ENCODE measurements at regions not wholly inside any gene's neighbourhood (a gene's known extent, or its start where the extent isn't known, plus 50 kb on each side); places are given as distances from the start of the nearest gene placed in this dataset.
A peak's percentile ranks its signal among the peaks of the same experiment; 100 is the strongest.

GRCh38 chr4:129371926-129372325, 276.0 kb downstream of the C4orf33 start:
- CTCF ChIA-PET = no interaction called here
- no peak for TF ChIP-seq CTCF (conservative IDR thresholded peaks at IDR 0.05; ENCODE audit: low read depth)
- H3K27ac ChIP-seq = no peak overlapping the region
- POLR2A ChIA-PET (ENCODE audit: low non-redundant PET) = no interaction called here
- no peak for DNase-seq (ENCODE audit: low spot score)

- no peak for TF ChIP-seq CTCF (conservative IDR thresholded peaks at IDR 0.05; ENCODE audit: low read depth)
- H3K27ac ChIP-seq = no peak overlapping the region
- CTCF ChIA-PET = no interaction called here
- POLR2A ChIA-PET (ENCODE audit: low non-redundant PET) = interaction anchor here (0.6 kb wide), 1 partner anchor 1091 kb away, joined by 3 read pairs; no protein-coding TSS in a partner anchor
- DNase-seq (ENCODE audit: low spot score) = peak; percentile 8
These were observed 281.3 kb downstream of the C4orf33 start for GRCh38 chr4:129377131-129377845.

GRCh38 chr4:129378364-129378763, 282.4 kb downstream of the C4orf33 start:
- CTCF ChIA-PET = no interaction called here
- POLR2A ChIA-PET (ENCODE audit: low non-redundant PET) = no interaction called here

GRCh38 chr4:129379429-129379828, 283.5 kb downstream of the C4orf33 start:
- TF ChIP-seq CTCF (conservative IDR thresholded peaks at IDR 0.05; ENCODE audit: low read depth) = no peak
- POLR2A ChIA-PET (ENCODE audit: low non-redundant PET) = no interaction called here
- no peak overlapping the region for H3K27ac ChIP-seq
- CTCF ChIA-PET = no interaction called here
- no peak for DNase-seq (ENCODE audit: low spot score)

More at GRCh38 chr4:129378364-129378763, 282.4 kb downstream of the C4orf33 start:
- no peak overlapping the region for H3K27ac ChIP-seq
- no peak for DNase-seq (ENCODE audit: low spot score)
- TF ChIP-seq CTCF (conservative IDR thresholded peaks at IDR 0.05; ENCODE audit: low read depth) = no peak

GRCh38 chr4:129384974-129385373, 289.0 kb downstream of the C4orf33 start:
- peak; percentile 46 for DNase-seq (ENCODE audit: low spot score)
- TF ChIP-seq CTCF (conservative IDR thresholded peaks at IDR 0.05; ENCODE audit: low read depth) = no peak
- POLR2A ChIA-PET (ENCODE audit: low non-redundant PET) = no interaction called here
- CTCF ChIA-PET = no interaction called here
- H3K27ac ChIP-seq = no peak overlapping the region

- POLR2A ChIA-PET (ENCODE audit: low non-redundant PET) = no interaction called here
- CTCF ChIA-PET = no interaction called here
These were observed 291.7 kb downstream of the C4orf33 start for GRCh38 chr4:129387666-129388065.

More at GRCh38 chr4:129387666-129388065, 291.7 kb downstream of the C4orf33 start:
- DNase-seq (ENCODE audit: low spot score) = no peak
- no peak for TF ChIP-seq CTCF (conservative IDR thresholded peaks at IDR 0.05; ENCODE audit: low read depth)
- no peak overlapping the region for H3K27ac ChIP-seq
